ENCODE measurements at regions not wholly inside any gene's neighbourhood (a gene's known extent, or its start where the extent isn't known, plus 50 kb on each side); places are given as distances from the start of the nearest gene placed in this dataset.

- TF ChIP-seq CTCF (IDR thresholded peaks at IDR 0.05; ENCODE audit: unreplicated experiment): no peak
- peaks cover 21% of the 10 kb centered on the region for H3K4me1 Mint-ChIP-seq (ENCODE audit: low read depth)
- peaks cover 61% of the 10 kb centered on the region for H3K27me3 Mint-ChIP-seq
- DNase-seq (ENCODE audit: low spot score, unreplicated experiment): no peak
- no peaks in the 10 kb centered on the region for H3K9me3 Mint-ChIP-seq (ENCODE audit: low read depth)
- no peak overlapping the region for H3K4me3 Mint-ChIP-seq (ENCODE audit: low read depth)
- H3K36me3 Mint-ChIP-seq (ENCODE audit: insufficient read depth): no peaks in the 10 kb centered on the region
- no peak overlapping the region for H3K27ac Mint-ChIP-seq
These were observed 130.7 kb upstream of the NECTIN1 start for GRCh38 chr11:119859684-119860083.

- Mint-ChIP-seq H3K27me3 (peaks cover 67% of the 10 kb centered on the region), H3K27ac (no peak overlapping the region)
These were observed 129.3 kb upstream of the NECTIN1 start for GRCh38 chr11:119858288-119858687.

GRCh38 chr11:119856681-119857485, 127.9 kb upstream of the NECTIN1 start:
- Mint-ChIP-seq H3K36me3 (ENCODE audit: insufficient read depth) (no peaks in the 10 kb centered on the region), H3K9me3 (ENCODE audit: low read depth) (no peaks in the 10 kb centered on the region)
- DNase-seq (ENCODE audit: low spot score, unreplicated experiment): no peak

More at GRCh38 chr11:119858288-119858687, 129.3 kb upstream of the NECTIN1 start:
- TF ChIP-seq CTCF (IDR thresholded peaks at IDR 0.05; ENCODE audit: unreplicated experiment): no peak
- DNase-seq (ENCODE audit: low spot score, unreplicated experiment): no peak
- no peaks in the 10 kb centered on the region for H3K9me3 Mint-ChIP-seq (ENCODE audit: low read depth)
- H3K36me3 Mint-ChIP-seq (ENCODE audit: insufficient read depth): no peaks in the 10 kb centered on the region
- H3K4me3 Mint-ChIP-seq (ENCODE audit: low read depth): no peak overlapping the region
- H3K4me1 Mint-ChIP-seq (ENCODE audit: low read depth): peaks cover 16% of the 10 kb centered on the region

GRCh38 chr11:119855066-119855465, 126.1 kb upstream of the NECTIN1 start:
- peaks cover 65% of the 10 kb centered on the region for H3K27me3 Mint-ChIP-seq
- DNase-seq (ENCODE audit: low spot score, unreplicated experiment): no peak
- H3K36me3 Mint-ChIP-seq (ENCODE audit: insufficient read depth): no peaks in the 10 kb centered on the region

More at GRCh38 chr11:119856681-119857485, 127.9 kb upstream of the NECTIN1 start:
- Mint-ChIP-seq H3K4me1 (ENCODE audit: low read depth) (peaks cover 16% of the 10 kb centered on the region), H3K27ac (no peak overlapping the region), H3K27me3 (peaks cover 67% of the 10 kb centered on the region), H3K4me3 (ENCODE audit: low read depth) (no peak overlapping the region)
- no peak for TF ChIP-seq CTCF (IDR thresholded peaks at IDR 0.05; ENCODE audit: unreplicated experiment)

GRCh38 chr11:119854521-119854920, 125.5 kb upstream of the NECTIN1 start:
- Mint-ChIP-seq H3K9me3 (ENCODE audit: low read depth) (no peaks in the 10 kb centered on the region), H3K36me3 (ENCODE audit: insufficient read depth) (no peaks in the 10 kb centered on the region), H3K4me1 (ENCODE audit: low read depth) (peaks cover 22% of the 10 kb centered on the region), H3K4me3 (ENCODE audit: low read depth) (no peak overlapping the region), H3K27ac (no peak overlapping the region), H3K27me3 (peaks cover 63% of the 10 kb centered on the region)
- no peak for DNase-seq (ENCODE audit: low spot score, unreplicated experiment)
- no peak for TF ChIP-seq CTCF (IDR thresholded peaks at IDR 0.05; ENCODE audit: unreplicated experiment)

More at GRCh38 chr11:119855066-119855465, 126.1 kb upstream of the NECTIN1 start:
- peaks cover 19% of the 10 kb centered on the region for H3K4me1 Mint-ChIP-seq (ENCODE audit: low read depth)
- H3K9me3 Mint-ChIP-seq (ENCODE audit: low read depth): no peaks in the 10 kb centered on the region
- H3K27ac Mint-ChIP-seq: no peak overlapping the region
- TF ChIP-seq CTCF (IDR thresholded peaks at IDR 0.05; ENCODE audit: unreplicated experiment): no peak
- H3K4me3 Mint-ChIP-seq (ENCODE audit: low read depth): no peak overlapping the region
